ENCODE measurements at regions not wholly inside any gene's neighbourhood (a gene's known extent, or its start where the extent isn't known, plus 50 kb on each side); places are given as distances from the start of the nearest gene placed in this dataset.

DNA sequence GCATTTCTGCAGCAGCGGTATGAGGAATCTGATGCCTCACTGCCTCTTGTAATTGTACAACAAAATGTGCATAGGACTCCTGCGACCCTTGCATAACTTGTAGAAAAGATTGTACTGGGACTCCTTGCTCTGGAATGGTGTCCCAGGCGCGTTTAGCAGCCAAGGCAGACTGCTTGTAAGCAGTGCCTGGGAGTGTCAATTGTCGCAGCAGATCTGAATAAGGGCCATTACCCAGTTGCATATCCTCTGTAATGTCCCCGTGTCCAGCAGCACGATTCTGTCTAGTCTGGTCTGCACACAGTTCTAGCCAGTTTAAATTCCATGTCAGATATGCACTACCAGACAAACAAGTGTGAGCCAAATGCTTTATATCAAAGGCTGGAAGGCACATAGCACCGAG, 70.7 kb upstream of the BTN3A2 start:
- no peak for TF ChIP-seq EZH2 (IDR thresholded peaks at IDR 0.05; ENCODE audit: borderline replicate concordance, low read depth, low read length, severe bottlenecking)
- TF ChIP-seq, protein P1, sequence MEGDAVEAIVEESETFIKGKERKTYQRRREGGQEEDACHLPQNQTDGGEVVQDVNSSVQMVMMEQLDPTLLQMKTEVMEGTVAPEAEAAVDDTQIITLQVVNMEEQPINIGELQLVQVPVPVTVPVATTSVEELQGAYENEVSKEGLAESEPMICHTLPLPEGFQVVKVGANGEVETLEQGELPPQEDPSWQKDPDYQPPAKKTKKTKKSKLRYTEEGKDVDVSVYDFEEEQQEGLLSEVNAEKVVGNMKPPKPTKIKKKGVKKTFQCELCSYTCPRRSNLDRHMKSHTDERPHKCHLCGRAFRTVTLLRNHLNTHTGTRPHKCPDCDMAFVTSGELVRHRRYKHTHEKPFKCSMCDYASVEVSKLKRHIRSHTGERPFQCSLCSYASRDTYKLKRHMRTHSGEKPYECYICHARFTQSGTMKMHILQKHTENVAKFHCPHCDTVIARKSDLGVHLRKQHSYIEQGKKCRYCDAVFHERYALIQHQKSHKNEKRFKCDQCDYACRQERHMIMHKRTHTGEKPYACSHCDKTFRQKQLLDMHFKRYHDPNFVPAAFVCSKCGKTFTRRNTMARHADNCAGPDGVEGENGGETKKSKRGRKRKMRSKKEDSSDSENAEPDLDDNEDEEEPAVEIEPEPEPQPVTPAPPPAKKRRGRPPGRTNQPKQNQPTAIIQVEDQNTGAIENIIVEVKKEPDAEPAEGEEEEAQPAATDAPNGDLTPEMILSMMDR (IDR thresholded peaks at IDR 0.05; ENCODE audit: borderline replicate concordance, extremely low read depth, low read length, poor library complexity, severe bottlenecking) = no peak
